A549 (cell line): ENCODE measurements at regions not wholly inside any gene's neighbourhood (a gene's known extent, or its start where the extent isn't known, plus 50 kb on each side); places are given as distances from the start of the nearest gene placed in this dataset.
A peak's percentile ranks its signal among the peaks of the same experiment; 100 is the strongest.

Source experiments
- ATAC-seq, 2 experiments: fragments of 200-7000 bp in 1 of 2; fragments of >200 bp in 1 of 2; cut with Nextera tagmentation in 1 of 2; cut with Tn5 transposase in 1 of 2; 3 replicates each; pipeline versions ENCODE4 v1.8.0 to v1.9.1; 2018 to 2020; ENCODE audit warnings: mild to moderate bottlenecking in 1 of 2, moderate library complexity in 1 of 2
- CTCF ChIA-PET: fragments of 300-600 bp; sonication (Branson Sonifier 250); formaldehyde crosslinking; extraction: SDS; loops from one replicate; lab custom pipeline; 2021; ENCODE audit warnings: antibody characterized with exemption, inconsistent platforms; lab: Yijun Ruan, JAX
- POLR2A ChIA-PET: fragments of 350-600 bp; formaldehyde crosslinking; extraction: SDS; loops from one replicate; lab custom pipeline; 2021; ENCODE audit warnings: antibody characterized with exemption, inconsistent platforms; lab: Yijun Ruan, JAX
- DNase-seq, 2 experiments: peaks; one replicate each; pipeline versions ENCODE4 v3.0.0 to v3.0.0-alpha.2; 2011 to 2016; ENCODE audit warnings: low read depth in 1 of 2, low spot score in 1 of 2
- FAIRE-seq: peaks from 2 replicates; lab custom pipeline; 2011; peaks lifted over from hg19 to GRCh38; lab: Jason Lieb, UNC
- H3K27ac ChIP-seq, 2 experiments: fragments of >200 bp; sonication (Bioruptor Twin); formaldehyde crosslinking; 3 replicates each; pipeline ENCODE4 v1.5.1; 2016 to 2017
- H3K4me1 ChIP-seq: fragments of >200 bp; sonication (Bioruptor Twin); formaldehyde crosslinking; 3 replicates; pipeline ENCODE4 v1.6.1; 2016
- H3K4me2 ChIP-seq: fragments of >200 bp; sonication (Bioruptor Twin); formaldehyde crosslinking; 3 replicates; pipeline ENCODE4 v1.6.1; 2016
- H3K4me3 ChIP-seq: fragments of >200 bp; sonication (Bioruptor Twin); formaldehyde crosslinking; 3 replicates; pipeline ENCODE4 v1.5.1; 2016
- H3K9me3 ChIP-seq: fragments of >200 bp; sonication (Bioruptor Twin); formaldehyde crosslinking; 3 replicates; pipeline ENCODE4 v1.6.1; 2016
- CBX8 ChIP-seq: fragments of 200-600 bp; sonication (generic); IDR thresholded peaks from 2 replicates; pipeline ENCODE4 v1.6.1; 2016
- FOSB ChIP-seq: fragments of 250-450 bp; sonication (Bioruptor Pico); IDR thresholded peaks from 2 replicates; pipeline ENCODE4 v1.5.0; 2020; ENCODE audit warnings: mild to moderate bottlenecking, moderate library complexity
- FOXS1 ChIP-seq: fragments of 250-450 bp; sonication (Bioruptor Pico); IDR thresholded peaks from 2 replicates; pipeline ENCODE4 v1.5.0; 2020; ENCODE audit warnings: mild to moderate bottlenecking, moderate library complexity
- HOXA7 ChIP-seq: fragments of 250-450 bp; sonication (Bioruptor Pico); IDR thresholded peaks from 2 replicates; pipeline ENCODE4 v1.5.0; 2020; ENCODE audit warnings: mild to moderate bottlenecking, moderate library complexity
- JUNB ChIP-seq: fragments of >200 bp; sonication (Bioruptor Twin); formaldehyde crosslinking; IDR thresholded peaks from 2 replicates; pipeline ENCODE4 v1.6.1; 2016
- KDM5A ChIP-seq: fragments of 200-600 bp; sonication (generic); IDR thresholded peaks from 2 replicates; pipeline ENCODE4 v1.6.1; 2016; ENCODE audit warnings: antibody characterized with exemption, mild to moderate bottlenecking
- MAFK ChIP-seq: fragments of 450-650 bp; IDR thresholded peaks from 2 replicates; pipeline ENCODE4 v1.6.1; 2014; ENCODE audit not compliant: partially characterized antibody
- NFE2L2 ChIP-seq: fragments of 150-350 bp; conservative IDR thresholded peaks from 2 replicates; pipeline ENCODE4 v1.6.1; 2014; ENCODE audit warnings: low read length
- NPAS2 ChIP-seq: fragments of 250-450 bp; sonication (Bioruptor Pico); IDR thresholded peaks from 2 replicates; pipeline ENCODE4 v1.8.0; 2022; ENCODE audit warnings: mild to moderate bottlenecking, moderate library complexity, borderline replicate concordance
- PHF8 ChIP-seq: fragments of 200-600 bp; sonication (generic); IDR thresholded peaks from 2 replicates; pipeline ENCODE4 v1.6.1; 2016; ENCODE audit warnings: low read depth, mild to moderate bottlenecking, antibody characterized with exemption, moderate library complexity, borderline replicate concordance
- POLR2A ChIP-seq: IDR thresholded peaks from 2 replicates; pipeline ENCODE4 v1.6.1; 2012; ENCODE audit warnings: mild to moderate bottlenecking, low read length
- RAD21 ChIP-seq, 2 experiments: fragments of >200 bp in 1 of 2; sonication (Bioruptor Twin) in 1 of 2; formaldehyde crosslinking in 1 of 2; IDR thresholded peaks in 1 of 2; conservative IDR thresholded peaks in 1 of 2; 2 replicates in 1 of 2; 3 replicates in 1 of 2; pipeline ENCODE4 v1.6.1; 2012 to 2018; ENCODE audit warnings: inconsistent platforms in 1 of 2
- RNF2 ChIP-seq: fragments of 200-600 bp; sonication (generic); IDR thresholded peaks from 2 replicates; pipeline ENCODE4 v1.6.1; 2016; ENCODE audit warnings: low read depth, mild to moderate bottlenecking, antibody characterized with exemption, moderate library complexity, borderline replicate concordance
- SREBF2 ChIP-seq: fragments of 450-650 bp; IDR thresholded peaks from 2 replicates; pipeline ENCODE4 v1.6.1; 2014; ENCODE audit warnings: mild to moderate bottlenecking, moderate library complexity
- TFCP2L1 ChIP-seq: fragments of 250-450 bp; sonication (Bioruptor Pico); IDR thresholded peaks from 2 replicates; pipeline ENCODE4 v1.5.0; 2021; ENCODE audit warnings: mild to moderate bottlenecking
- TP53 ChIP-seq: fragments of 250-450 bp; sonication (Bioruptor Pico); IDR thresholded peaks from 2 replicates; pipeline ENCODE4 v1.5.0; 2021; ENCODE audit warnings: mild to moderate bottlenecking, moderate library complexity
- ZC3H11A ChIP-seq: fragments of 450-650 bp; IDR thresholded peaks from 2 replicates; pipeline ENCODE4 v1.6.1; 2014; ENCODE audit warnings: antibody characterized with exemption, mild to moderate bottlenecking
- ZSCAN20 ChIP-seq: fragments of 250-450 bp; sonication (Bioruptor Pico); IDR thresholded peaks from 2 replicates; pipeline ENCODE4 v1.8.0; 2022; ENCODE audit warnings: mild to moderate bottlenecking, moderate library complexity
- WGBS: methylation state at CpG from one replicate; pipeline ENCODE4 v1.1.6; 2017; ENCODE audit errors: missing lambda C conversion rate; 5-methylcytosine and 5-hydroxymethylcytosine counted together
- TF ChIP-seq, protein P1 (sequence below): fragments of 200-600 bp; sonication (generic); IDR thresholded peaks from 2 replicates; pipeline ENCODE4 v1.6.1; 2016; ENCODE audit warnings: antibody characterized with exemption, mild to moderate bottlenecking, moderate library complexity
- TF ChIP-seq, protein P2 (sequence below): IDR thresholded peaks from 2 replicates; pipeline ENCODE4 v1.6.1; 2012
- TF ChIP-seq, protein P3 (sequence below): fragments of 250-450 bp; sonication (Bioruptor Pico); IDR thresholded peaks from 2 replicates; pipeline ENCODE4 v1.5.0; 2021; ENCODE audit warnings: mild to moderate bottlenecking, moderate library complexity, borderline replicate concordance
- TF ChIP-seq, protein P4 (sequence below): fragments of 250-450 bp; sonication (Bioruptor Pico); IDR thresholded peaks from 2 replicates; pipeline ENCODE4 v1.5.0; 2020; ENCODE audit warnings: low read depth, mild to moderate bottlenecking, moderate library complexity

DNA sequence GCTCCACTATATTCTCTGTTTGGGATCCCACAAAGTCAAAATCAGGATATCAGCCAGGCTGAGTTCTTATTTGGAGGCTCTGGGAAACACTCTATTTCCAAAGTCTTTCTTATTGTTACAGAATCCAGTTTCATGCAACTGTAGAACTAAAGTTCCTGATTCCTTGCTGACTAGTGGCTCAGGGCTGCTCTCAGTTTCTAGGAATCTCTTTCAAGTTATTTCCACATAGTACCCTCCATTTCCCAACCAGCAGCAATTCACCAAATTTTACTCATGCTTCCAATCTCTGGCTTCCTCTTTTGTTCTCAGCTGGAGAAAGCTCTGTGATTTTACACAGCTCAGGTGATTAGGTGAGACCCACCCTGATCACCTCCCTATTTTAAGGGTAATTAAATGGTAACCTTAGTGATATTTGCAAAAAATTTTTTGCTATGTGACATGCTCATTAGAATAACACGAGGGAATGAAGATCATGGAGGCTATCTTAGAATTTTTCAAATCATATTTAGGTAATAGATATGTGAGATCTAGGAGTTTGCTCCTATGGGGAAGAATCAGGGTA is 794.9 kb upstream of the ARRDC3 start:
- TF ChIP-seq ZC3H11A (no peak), TFCP2L1 (no peak), SREBF2 (no peak), RAD21 (conservative IDR thresholded peaks at IDR 0.05 in 1 of 2, IDR thresholded peaks at IDR 0.05 in 1 of 2) (no peak), FOSB (CRISPR knock-in tag) (no peak), JUNB (no peak), ZSCAN20 (CRISPR knock-in tag) (no peak), NFE2L2 (no peak)
- TF ChIP-seq, protein P1, sequence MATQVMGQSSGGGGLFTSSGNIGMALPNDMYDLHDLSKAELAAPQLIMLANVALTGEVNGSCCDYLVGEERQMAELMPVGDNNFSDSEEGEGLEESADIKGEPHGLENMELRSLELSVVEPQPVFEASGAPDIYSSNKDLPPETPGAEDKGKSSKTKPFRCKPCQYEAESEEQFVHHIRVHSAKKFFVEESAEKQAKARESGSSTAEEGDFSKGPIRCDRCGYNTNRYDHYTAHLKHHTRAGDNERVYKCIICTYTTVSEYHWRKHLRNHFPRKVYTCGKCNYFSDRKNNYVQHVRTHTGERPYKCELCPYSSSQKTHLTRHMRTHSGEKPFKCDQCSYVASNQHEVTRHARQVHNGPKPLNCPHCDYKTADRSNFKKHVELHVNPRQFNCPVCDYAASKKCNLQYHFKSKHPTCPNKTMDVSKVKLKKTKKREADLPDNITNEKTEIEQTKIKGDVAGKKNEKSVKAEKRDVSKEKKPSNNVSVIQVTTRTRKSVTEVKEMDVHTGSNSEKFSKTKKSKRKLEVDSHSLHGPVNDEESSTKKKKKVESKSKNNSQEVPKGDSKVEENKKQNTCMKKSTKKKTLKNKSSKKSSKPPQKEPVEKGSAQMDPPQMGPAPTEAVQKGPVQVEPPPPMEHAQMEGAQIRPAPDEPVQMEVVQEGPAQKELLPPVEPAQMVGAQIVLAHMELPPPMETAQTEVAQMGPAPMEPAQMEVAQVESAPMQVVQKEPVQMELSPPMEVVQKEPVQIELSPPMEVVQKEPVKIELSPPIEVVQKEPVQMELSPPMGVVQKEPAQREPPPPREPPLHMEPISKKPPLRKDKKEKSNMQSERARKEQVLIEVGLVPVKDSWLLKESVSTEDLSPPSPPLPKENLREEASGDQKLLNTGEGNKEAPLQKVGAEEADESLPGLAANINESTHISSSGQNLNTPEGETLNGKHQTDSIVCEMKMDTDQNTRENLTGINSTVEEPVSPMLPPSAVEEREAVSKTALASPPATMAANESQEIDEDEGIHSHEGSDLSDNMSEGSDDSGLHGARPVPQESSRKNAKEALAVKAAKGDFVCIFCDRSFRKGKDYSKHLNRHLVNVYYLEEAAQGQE: no peak
- DNase-seq (no peak), FAIRE-seq (no peak), ATAC-seq (no peak)
- Histone ChIP-seq H3K4me3 (no peak overlapping the region), H3K4me2 (no peak overlapping the region), H3K4me1 (no peaks in the 10 kb centered on the region), H3K27ac (no peak overlapping the region), H3K9me3 (no peaks in the 10 kb centered on the region)
- CTCF ChIA-PET: no interaction called here
- POLR2A ChIA-PET: no interaction called here
- WGBS: 0% methylated on average over 1 of the region's 1 CpG

DNA sequence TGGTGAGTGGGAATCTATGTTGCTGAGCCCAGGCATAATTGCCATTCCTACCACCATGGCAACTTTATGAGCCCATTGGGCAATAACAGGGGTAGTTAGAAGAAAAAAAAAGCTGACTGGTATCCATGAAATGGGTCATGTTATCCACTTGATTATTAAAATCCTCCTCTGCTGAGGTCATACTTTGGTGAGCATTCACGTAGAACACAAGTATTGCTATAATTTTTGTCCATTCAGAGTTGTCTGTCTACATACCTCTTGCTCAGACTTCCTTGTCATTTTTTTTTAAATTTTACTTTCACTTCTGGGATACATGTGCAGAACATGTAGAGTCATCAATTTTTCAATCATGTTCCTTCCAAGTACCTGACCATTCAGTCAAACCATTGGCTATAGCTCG is 780.8 kb upstream of the ARRDC3 start:
- ATAC-seq (no peak), DNase-seq (no peak), FAIRE-seq (no peak)
- H3K4me2 ChIP-seq: no peak overlapping the region
- H3K4me3 ChIP-seq: no peak overlapping the region
- TF ChIP-seq MAFK: peak; percentile 42
- TF ChIP-seq, protein P2, sequence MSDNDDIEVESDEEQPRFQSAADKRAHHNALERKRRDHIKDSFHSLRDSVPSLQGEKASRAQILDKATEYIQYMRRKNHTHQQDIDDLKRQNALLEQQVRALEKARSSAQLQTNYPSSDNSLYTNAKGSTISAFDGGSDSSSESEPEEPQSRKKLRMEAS: no peak
- no peak overlapping the region for H3K27ac ChIP-seq
- H3K9me3 ChIP-seq: no peaks in the 10 kb centered on the region
- no peaks in the 10 kb centered on the region for H3K4me1 ChIP-seq
- ChIA-PET CTCF (no interaction called here), POLR2A (no interaction called here)
- 40% methylated on average over 2 of the region's 2 CpGs for WGBS

DNA sequence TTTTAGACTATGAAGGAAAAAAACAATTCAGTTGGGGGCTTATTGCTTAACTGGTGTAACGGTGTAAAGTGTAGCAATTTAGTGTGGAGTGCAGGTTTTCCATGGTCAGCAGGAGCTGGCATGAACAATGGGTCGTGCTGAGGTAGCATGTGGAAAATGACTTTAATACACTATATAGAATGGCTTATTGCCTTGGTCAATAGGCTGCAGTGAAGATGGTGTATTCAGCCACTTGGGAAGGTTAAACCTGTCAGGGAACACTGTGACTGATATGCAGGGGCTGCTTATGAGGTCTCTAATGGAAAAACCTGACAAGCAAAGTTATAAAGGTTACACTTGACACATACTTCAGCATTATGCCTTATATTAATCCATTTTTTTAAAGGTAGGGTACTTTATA is 764.7 kb upstream of the ARRDC3 start:
- TF ChIP-seq SREBF2: no peak
- no peak for TF ChIP-seq KDM5A
- TF ChIP-seq, protein P3, sequence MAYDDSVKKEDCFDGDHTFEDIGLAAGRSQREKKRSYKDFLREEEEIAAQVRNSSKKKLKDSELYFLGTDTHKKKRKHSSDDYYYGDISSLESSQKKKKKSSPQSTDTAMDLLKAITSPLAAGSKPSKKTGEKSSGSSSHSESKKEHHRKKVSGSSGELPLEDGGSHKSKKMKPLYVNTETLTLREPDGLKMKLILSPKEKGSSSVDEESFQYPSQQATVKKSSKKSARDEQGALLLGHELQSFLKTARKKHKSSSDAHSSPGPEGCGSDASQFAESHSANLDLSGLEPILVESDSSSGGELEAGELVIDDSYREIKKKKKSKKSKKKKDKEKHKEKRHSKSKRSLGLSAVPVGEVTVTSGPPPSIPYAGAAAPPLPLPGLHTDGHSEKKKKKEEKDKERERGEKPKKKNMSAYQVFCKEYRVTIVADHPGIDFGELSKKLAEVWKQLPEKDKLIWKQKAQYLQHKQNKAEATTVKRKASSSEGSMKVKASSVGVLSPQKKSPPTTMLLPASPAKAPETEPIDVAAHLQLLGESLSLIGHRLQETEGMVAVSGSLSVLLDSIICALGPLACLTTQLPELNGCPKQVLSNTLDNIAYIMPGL (CRISPR knock-in tag): no peak
- no peak for TF ChIP-seq TP53
- TF ChIP-seq HOXA7 (CRISPR knock-in tag): no peak
- no peak for TF ChIP-seq FOXS1 (CRISPR knock-in tag)
- no peak for TF ChIP-seq PHF8
- TF ChIP-seq POLR2A: no peak
- no peak for TF ChIP-seq RNF2
- TF ChIP-seq NPAS2 (CRISPR knock-in tag): no peak
- no peak for TF ChIP-seq CBX8
- TF ChIP-seq, protein P4, sequence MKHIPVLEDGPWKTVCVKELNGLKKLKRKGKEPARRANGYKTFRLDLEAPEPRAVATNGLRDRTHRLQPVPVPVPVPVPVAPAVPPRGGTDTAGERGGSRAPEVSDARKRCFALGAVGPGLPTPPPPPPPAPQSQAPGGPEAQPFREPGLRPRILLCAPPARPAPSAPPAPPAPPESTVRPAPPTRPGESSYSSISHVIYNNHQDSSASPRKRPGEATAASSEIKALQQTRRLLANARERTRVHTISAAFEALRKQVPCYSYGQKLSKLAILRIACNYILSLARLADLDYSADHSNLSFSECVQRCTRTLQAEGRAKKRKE (CRISPR knock-in tag): no peak
- TF ChIP-seq, all 56 proteins: peak for 0

More for the DNA sequence above, 764.7 kb upstream of the ARRDC3 start:
- Histone ChIP-seq H3K27ac (no peak overlapping the region), H3K4me3 (no peak overlapping the region), H3K4me1 (no peaks in the 10 kb centered on the region), H3K9me3 (no peaks in the 10 kb centered on the region), H3K4me2 (no peak overlapping the region)
- ChIA-PET CTCF (no interaction called here), POLR2A (no interaction called here)
- FAIRE-seq: no peak
- no peak for DNase-seq
- no peak for ATAC-seq
- 37% methylated on average over 2 of the region's 2 CpGs for WGBS
